ENCODE measurements at regions not wholly inside any gene's neighbourhood (a gene's known extent, or its start where the extent isn't known, plus 50 kb on each side); places are given as distances from the start of the nearest gene placed in this dataset.

DNA sequence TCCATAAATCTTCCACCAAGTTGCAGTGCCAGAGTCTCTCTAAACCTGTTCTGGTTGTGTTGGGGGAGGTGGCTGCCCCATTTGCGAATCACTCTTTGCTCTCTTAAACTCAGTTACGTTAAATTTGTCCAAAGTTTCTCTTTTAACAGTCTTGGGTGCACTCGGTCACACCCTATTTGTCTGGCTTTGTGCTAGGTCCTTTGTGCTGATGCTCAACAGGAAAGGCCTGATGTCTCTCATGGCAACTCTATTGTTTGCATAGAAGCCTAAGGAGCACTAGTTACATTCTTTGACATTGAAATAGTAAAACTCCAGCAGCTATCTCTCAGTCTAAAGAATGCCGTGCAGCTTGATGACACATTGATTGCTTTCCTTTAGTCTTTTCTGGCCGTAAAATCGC, 105.1 kb downstream of the TRMT11 start:
- CTCF ChIA-PET: no interaction called here

DNA sequence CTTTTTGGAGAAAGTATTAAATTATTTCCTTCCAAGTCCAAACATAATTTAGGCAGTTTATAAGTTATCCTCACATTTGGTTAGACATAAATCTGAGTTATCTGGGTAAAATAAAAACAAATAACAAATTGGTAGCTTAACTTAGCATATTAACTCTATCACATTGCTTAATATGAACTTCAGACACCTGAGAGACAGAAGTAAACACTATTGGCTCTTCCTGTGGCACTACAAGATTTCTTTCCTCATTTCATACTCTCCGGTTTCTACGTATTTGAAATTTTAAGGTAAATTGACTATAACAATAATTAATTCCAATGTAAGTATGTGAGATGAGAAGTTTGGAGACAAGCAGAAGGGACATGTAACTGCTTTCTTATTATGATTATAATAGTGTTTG, 106.8 kb downstream of the TRMT11 start:
- H3K27ac Mint-ChIP-seq: no peak overlapping the region

More for the DNA sequence above, 105.1 kb downstream of the TRMT11 start:
- H3K27me3 Mint-ChIP-seq: no peaks in the 10 kb centered on the region
- Histone ChIP-seq H3K36me3 (ENCODE audit: insufficient read depth, low read length) (no peaks in the 10 kb centered on the region), H3K27ac (ENCODE audit: low read depth, low read length) (no peak overlapping the region), H3K4me1 (ENCODE audit: insufficient read depth, low read length) (no peaks in the 10 kb centered on the region), H3K27me3 (ENCODE audit: insufficient read depth, low read length, poor library complexity, severe bottlenecking) (no peaks in the 10 kb centered on the region), H3K4me3 (ENCODE audit: low read length) (no peak overlapping the region), H3K9me3 (ENCODE audit: low read length) (no peaks in the 10 kb centered on the region)
- no peak overlapping the region for H3K27ac Mint-ChIP-seq
- POLR2A ChIA-PET: no interaction called here
- peaks cover 0 to 3% (median 0%) of the 10 kb centered on the region in 3 donors for H3K4me1 Mint-ChIP-seq
- H3K4me3 Mint-ChIP-seq: no peak overlapping the region
- no peak for DNase-seq
- no peaks in the 10 kb centered on the region for H3K9me3 Mint-ChIP-seq
- peaks cover 3 to 9% (median 4%) of the 10 kb centered on the region in 3 donors for H3K36me3 Mint-ChIP-seq

DNA sequence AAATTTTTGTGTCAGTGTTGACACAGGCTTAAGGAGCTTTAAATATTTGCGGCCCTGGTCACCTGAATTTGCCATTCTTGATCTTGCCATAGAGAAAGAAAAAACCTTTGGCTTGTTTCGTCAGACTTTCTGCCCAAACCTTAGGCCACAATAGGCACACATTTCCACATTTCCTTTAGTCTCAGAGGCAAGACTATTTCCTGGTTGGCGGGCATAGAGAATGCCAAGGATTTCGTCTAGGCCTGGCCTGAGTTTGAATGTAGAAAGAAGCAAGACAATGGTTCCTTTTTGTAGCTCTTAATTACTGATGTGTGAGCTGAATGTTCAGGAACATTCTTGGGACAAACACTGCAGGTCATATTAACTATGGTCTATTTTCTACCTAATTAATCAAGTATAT, 108.1 kb downstream of the TRMT11 start:
- Mint-ChIP-seq H3K27me3 (no peaks in the 10 kb centered on the region), H3K4me1 (no peaks in the 10 kb centered on the region)

More for the DNA sequence above, 106.8 kb downstream of the TRMT11 start:
- Mint-ChIP-seq H3K4me1 (no peaks in the 10 kb centered on the region), H3K9me3 (no peaks in the 10 kb centered on the region), H3K27me3 (no peaks in the 10 kb centered on the region), H3K4me3 (no peak overlapping the region), H3K36me3 (peaks cover 3 to 9% (median 4%) of the 10 kb centered on the region in 3 donors)
- no peak overlapping the region for H3K27ac ChIP-seq (ENCODE audit: low read depth, low read length)
- H3K27me3 ChIP-seq (ENCODE audit: insufficient read depth, low read length, poor library complexity, severe bottlenecking): no peaks in the 10 kb centered on the region
- H3K4me3 ChIP-seq (ENCODE audit: low read length): no peak overlapping the region
- no peaks in the 10 kb centered on the region for H3K9me3 ChIP-seq (ENCODE audit: low read length)
- ChIA-PET POLR2A (no interaction called here), CTCF (no interaction called here)
- no peaks in the 10 kb centered on the region for H3K4me1 ChIP-seq (ENCODE audit: insufficient read depth, low read length)
- H3K36me3 ChIP-seq (ENCODE audit: insufficient read depth, low read length): no peaks in the 10 kb centered on the region
- no peak for DNase-seq

DNA sequence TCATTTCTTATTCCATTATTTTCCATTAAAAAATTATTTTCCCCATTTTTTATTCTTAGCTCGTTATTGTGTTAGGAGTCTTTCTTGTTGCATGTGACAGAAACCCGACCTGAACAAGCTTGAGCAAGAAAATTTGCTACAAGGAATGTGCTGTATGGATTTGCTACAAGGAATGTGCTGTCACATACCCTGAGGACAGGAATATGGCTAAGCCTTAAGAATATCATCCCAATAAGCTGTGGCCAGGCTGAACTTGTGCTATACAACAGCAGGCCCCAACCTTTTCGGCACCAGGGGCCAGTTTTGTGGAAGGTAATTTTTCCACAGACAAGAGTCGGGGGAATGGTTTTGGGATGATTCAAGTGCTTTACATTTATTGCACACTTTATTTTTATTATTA, 114.0 kb downstream of the TRMT11 start:
- no peak for DNase-seq
- Mint-ChIP-seq H3K4me3 (no peak overlapping the region), H3K27me3 (no peaks in the 10 kb centered on the region), H3K4me1 (no peaks in the 10 kb centered on the region), H3K9me3 (no peaks in the 10 kb centered on the region), H3K27ac (no peak overlapping the region), H3K36me3 (peaks cover 4 to 15% (median 13%) of the 10 kb centered on the region in 3 donors)
- ChIA-PET POLR2A (no interaction called here), CTCF (no interaction called here)
- no peaks in the 10 kb centered on the region for H3K9me3 ChIP-seq (ENCODE audit: low read length)
- H3K4me1 ChIP-seq (ENCODE audit: insufficient read depth, low read length): no peaks in the 10 kb centered on the region
- no peaks in the 10 kb centered on the region for H3K36me3 ChIP-seq (ENCODE audit: insufficient read depth, low read length)
- H3K27me3 ChIP-seq (ENCODE audit: insufficient read depth, low read length, poor library complexity, severe bottlenecking): no peaks in the 10 kb centered on the region
- H3K4me3 ChIP-seq (ENCODE audit: low read length): no peak overlapping the region
- H3K27ac ChIP-seq (ENCODE audit: low read depth, low read length): no peak overlapping the region

More for the DNA sequence above, 108.1 kb downstream of the TRMT11 start:
- Histone ChIP-seq H3K4me3 (ENCODE audit: low read length) (no peak overlapping the region), H3K27me3 (ENCODE audit: insufficient read depth, low read length, poor library complexity, severe bottlenecking) (no peaks in the 10 kb centered on the region), H3K27ac (ENCODE audit: low read depth, low read length) (no peak overlapping the region), H3K9me3 (ENCODE audit: low read length) (no peaks in the 10 kb centered on the region), H3K36me3 (ENCODE audit: insufficient read depth, low read length) (no peaks in the 10 kb centered on the region), H3K4me1 (ENCODE audit: insufficient read depth, low read length) (no peaks in the 10 kb centered on the region)
- CTCF ChIA-PET: no interaction called here
- Mint-ChIP-seq H3K27ac (no peak overlapping the region), H3K4me3 (no peak overlapping the region), H3K9me3 (no peaks in the 10 kb centered on the region), H3K36me3 (peaks cover 1 to 9% (median 4%) of the 10 kb centered on the region in 3 donors)
- POLR2A ChIA-PET: no interaction called here
- DNase-seq: no peak

DNA sequence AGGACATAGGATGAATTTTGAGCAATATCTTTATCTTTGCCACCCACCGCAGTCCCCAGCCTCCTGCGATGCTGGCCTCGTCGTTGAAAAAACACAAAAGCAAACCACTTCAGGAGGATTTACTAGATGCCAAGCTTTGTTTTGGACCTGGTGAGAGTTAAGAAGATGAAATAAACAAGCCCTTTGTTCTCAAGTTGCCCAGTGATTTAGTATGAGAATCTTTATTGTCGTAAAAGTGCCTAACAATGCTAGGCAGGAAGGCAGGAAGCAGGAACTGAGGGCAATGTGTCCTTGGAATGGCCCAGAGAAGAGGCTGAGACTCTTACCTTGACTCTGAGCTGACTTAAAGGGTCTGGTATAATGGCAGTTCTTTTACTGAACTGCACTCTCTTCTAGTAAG, 116.0 kb downstream of the TRMT11 start:
- peaks cover 4 to 15% (median 13%) of the 10 kb centered on the region in 3 donors for H3K36me3 Mint-ChIP-seq
- no peaks in the 10 kb centered on the region for H3K9me3 ChIP-seq (ENCODE audit: low read length)
- H3K27ac ChIP-seq (ENCODE audit: low read depth, low read length): no peak overlapping the region
- no peaks in the 10 kb centered on the region for H3K4me1 Mint-ChIP-seq
- H3K4me3 Mint-ChIP-seq: no peak overlapping the region
- POLR2A ChIA-PET: no interaction called here
- DNase-seq: no peak
- no peak overlapping the region for H3K27ac Mint-ChIP-seq
- no peaks in the 10 kb centered on the region for H3K4me1 ChIP-seq (ENCODE audit: insufficient read depth, low read length)
- peak overlapping the region; percentile 5 for H3K4me3 ChIP-seq (ENCODE audit: low read length)
- no peaks in the 10 kb centered on the region for H3K9me3 Mint-ChIP-seq
- CTCF ChIA-PET: no interaction called here
- no peaks in the 10 kb centered on the region for H3K27me3 ChIP-seq (ENCODE audit: insufficient read depth, low read length, poor library complexity, severe bottlenecking)
- H3K27me3 Mint-ChIP-seq: no peaks in the 10 kb centered on the region
- no peaks in the 10 kb centered on the region for H3K36me3 ChIP-seq (ENCODE audit: insufficient read depth, low read length)

DNA sequence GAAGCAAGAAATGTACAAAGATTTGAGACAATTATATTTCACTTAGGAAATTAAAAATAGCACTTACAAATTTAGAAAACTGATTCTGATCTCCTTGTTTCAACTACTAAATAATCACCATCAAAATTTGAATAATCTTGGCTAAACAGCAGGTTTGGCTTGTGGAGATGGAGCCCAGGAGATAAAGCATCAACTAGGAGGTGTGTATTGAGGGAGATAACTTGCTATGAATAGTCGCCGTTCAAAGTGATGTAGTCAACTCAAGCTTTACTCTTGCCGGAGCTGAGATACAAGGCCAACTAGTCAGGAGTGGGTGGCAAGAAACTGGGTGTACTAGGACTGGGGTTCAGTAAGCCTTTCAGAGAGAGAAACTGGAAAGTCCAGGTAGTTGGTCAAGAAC, 117.7 kb downstream of the TRMT11 start:
- H3K36me3 ChIP-seq (ENCODE audit: insufficient read depth, low read length): no peaks in the 10 kb centered on the region
- H3K27ac ChIP-seq (ENCODE audit: low read depth, low read length): no peak overlapping the region
- CTCF ChIA-PET: no interaction called here
- POLR2A ChIA-PET: no interaction called here
- peaks cover 4 to 15% (median 13%) of the 10 kb centered on the region in 3 donors for H3K36me3 Mint-ChIP-seq
- no peak for DNase-seq
- no peaks in the 10 kb centered on the region for H3K9me3 Mint-ChIP-seq
- H3K4me3 ChIP-seq (ENCODE audit: low read length): no peak overlapping the region
- H3K4me1 Mint-ChIP-seq: no peaks in the 10 kb centered on the region
- no peaks in the 10 kb centered on the region for H3K9me3 ChIP-seq (ENCODE audit: low read length)
- H3K4me3 Mint-ChIP-seq: no peak overlapping the region
- no peaks in the 10 kb centered on the region for H3K27me3 ChIP-seq (ENCODE audit: insufficient read depth, low read length, poor library complexity, severe bottlenecking)
- no peak overlapping the region for H3K27ac Mint-ChIP-seq
- H3K4me1 ChIP-seq (ENCODE audit: insufficient read depth, low read length): no peaks in the 10 kb centered on the region
- no peaks in the 10 kb centered on the region for H3K27me3 Mint-ChIP-seq

DNA sequence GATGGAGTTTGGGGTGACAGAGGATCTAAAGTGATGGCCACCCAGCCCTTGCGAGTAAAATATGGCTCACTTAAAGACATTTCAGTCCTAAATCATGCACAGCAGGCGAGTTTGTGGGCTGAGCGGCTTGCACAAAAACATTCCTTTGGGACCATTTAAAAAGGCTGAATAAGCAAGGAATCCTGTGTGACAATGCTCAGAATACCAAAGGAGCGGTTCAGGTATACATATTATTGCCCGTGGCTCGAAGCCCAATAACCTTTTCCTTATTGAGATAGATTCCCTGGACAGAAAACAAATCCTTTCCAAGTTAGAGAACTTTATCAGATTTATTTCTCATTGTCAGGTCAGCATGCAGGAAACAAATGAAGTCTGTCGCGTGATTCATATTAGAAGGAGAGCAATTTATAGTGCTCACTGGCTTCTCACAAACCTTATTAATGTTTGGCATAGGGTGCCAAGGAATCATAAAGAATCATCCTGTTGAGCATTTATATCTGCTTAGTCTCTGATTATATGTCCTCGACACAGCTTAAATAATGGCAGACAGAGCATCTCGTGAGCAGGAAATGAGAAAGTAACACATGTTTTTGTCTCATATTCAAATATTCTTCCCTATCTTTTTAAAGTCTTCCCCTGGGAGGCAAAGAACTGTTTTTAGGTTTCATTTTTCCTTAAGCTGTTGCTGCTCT, 121.3 kb downstream of the TRMT11 start:
- H3K4me1 Mint-ChIP-seq: no peaks in the 10 kb centered on the region
- Histone ChIP-seq H3K27ac (ENCODE audit: low read depth, low read length) (no peak overlapping the region), H3K36me3 (ENCODE audit: insufficient read depth, low read length) (no peaks in the 10 kb centered on the region), H3K4me1 (ENCODE audit: insufficient read depth, low read length) (no peaks in the 10 kb centered on the region), H3K4me3 (ENCODE audit: low read length) (no peak overlapping the region), H3K27me3 (ENCODE audit: insufficient read depth, low read length, poor library complexity, severe bottlenecking) (no peaks in the 10 kb centered on the region), H3K9me3 (ENCODE audit: low read length) (no peaks in the 10 kb centered on the region)
- no peak overlapping the region for H3K4me3 Mint-ChIP-seq
- no peak overlapping the region for H3K27ac Mint-ChIP-seq
- peaks cover 0 to 12% (median 6%) of the 10 kb centered on the region in 3 donors for H3K36me3 Mint-ChIP-seq
- DNase-seq: no peak
- no peaks in the 10 kb centered on the region for H3K9me3 Mint-ChIP-seq
- no peaks in the 10 kb centered on the region for H3K27me3 Mint-ChIP-seq
- ChIA-PET CTCF (no interaction called here), POLR2A (no interaction called here)

DNA sequence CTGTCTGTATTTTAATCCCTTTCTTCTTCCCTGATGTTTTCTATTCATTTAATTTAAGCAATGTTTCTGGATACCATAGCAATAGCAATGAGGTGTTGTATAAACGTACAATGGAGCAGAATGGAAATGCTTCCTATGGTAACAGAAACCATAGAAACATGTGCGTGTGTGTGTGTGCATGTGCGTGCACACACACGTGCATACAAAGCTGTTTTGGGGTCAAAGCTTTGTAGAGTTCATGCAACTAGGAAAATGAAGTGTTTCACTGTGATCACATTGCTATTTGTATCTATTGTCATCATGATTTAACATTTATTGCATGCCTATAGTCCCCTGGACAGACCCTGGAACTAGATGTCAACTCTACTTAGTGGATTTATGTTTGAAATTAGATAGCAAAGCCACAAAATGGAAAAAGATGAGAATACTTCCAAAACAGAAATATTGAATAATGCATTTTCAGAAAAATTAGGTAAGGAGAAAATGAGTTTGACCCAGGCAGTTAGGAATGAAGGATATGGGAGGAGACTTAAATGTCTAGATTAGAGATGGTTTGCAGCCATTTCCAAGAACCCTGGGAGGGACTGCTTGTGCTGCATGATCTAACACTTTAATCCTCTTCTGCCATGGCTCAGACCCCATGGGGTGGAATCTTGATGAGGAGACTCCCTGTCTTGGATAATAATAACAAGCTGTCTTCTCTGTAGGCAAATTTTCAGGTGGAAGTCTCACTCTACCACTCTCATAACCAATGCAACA, 124.4 kb downstream of the TRMT11 start:
- H3K9me3 Mint-ChIP-seq: no peaks in the 10 kb centered on the region
- no peaks in the 10 kb centered on the region for H3K36me3 ChIP-seq (ENCODE audit: insufficient read depth, low read length)
- no peaks in the 10 kb centered on the region for H3K27me3 ChIP-seq (ENCODE audit: insufficient read depth, low read length, poor library complexity, severe bottlenecking)
- no peaks in the 10 kb centered on the region for H3K27me3 Mint-ChIP-seq
- H3K4me1 ChIP-seq (ENCODE audit: insufficient read depth, low read length): no peaks in the 10 kb centered on the region
- POLR2A ChIA-PET: no interaction called here
- H3K27ac ChIP-seq (ENCODE audit: low read depth, low read length): peak overlapping the region; percentile 20
- no peak overlapping the region for H3K4me3 ChIP-seq (ENCODE audit: low read length)
- H3K36me3 Mint-ChIP-seq: peaks cover 0 to 6% (median 1%) of the 10 kb centered on the region in 3 donors
- no peak overlapping the region for H3K27ac Mint-ChIP-seq
- H3K9me3 ChIP-seq (ENCODE audit: low read length): no peaks in the 10 kb centered on the region
- DNase-seq: no peak
- no peaks in the 10 kb centered on the region for H3K4me1 Mint-ChIP-seq
- CTCF ChIA-PET: no interaction called here
- H3K4me3 Mint-ChIP-seq: no peak overlapping the region

Measured in CD8-positive, alpha-beta memory T cell (primary cell).